Activated B cell treated with CpG ODN at 0.5 μM for 24 hours (primary cell): ENCODE measurements at regions not wholly inside any gene's neighbourhood (a gene's known extent, or its start where the extent isn't known, plus 50 kb on each side); places are given as distances from the start of the nearest gene placed in this dataset.

Source experiments
- ATAC-seq: fragments of 200-7000 bp; cut with Tn5 transposase; one replicate; pipeline ENCODE4 v1.10.0; 2021; ENCODE audit warnings: low read depth, mild to moderate bottlenecking, moderate library complexity
- CTCF ChIA-PET: fragments of 350-600 bp; sonication (Branson Sonifier 250); formaldehyde crosslinking; loops from one replicate; lab custom pipeline; 2021; ENCODE audit warnings: antibody characterized with exemption; lab: Charles Lee
- POLR2A ChIA-PET: fragments of 350-600 bp; sonication (Branson Sonifier 250); formaldehyde crosslinking; loops from one replicate; lab custom pipeline; 2021; ENCODE audit warnings: antibody characterized with exemption; lab: Charles Lee
- DNase-seq: peaks from one replicate; pipeline ENCODE4 v3.0.0; 2022
- H3K27ac Mint-ChIP-seq: one replicate; pipeline ENCODE4 v1.8.0; 2020; ENCODE audit warnings: mixed read lengths
- H3K27me3 Mint-ChIP-seq: one replicate; pipeline ENCODE4 v1.8.0; 2021; ENCODE audit warnings: mixed read lengths
- H3K36me3 Mint-ChIP-seq: one replicate; pipeline ENCODE4 v1.8.0; 2021; ENCODE audit warnings: low read depth, mixed read lengths
- H3K4me1 Mint-ChIP-seq: one replicate; pipeline ENCODE4 v1.8.0; 2021; ENCODE audit warnings: mixed read lengths
- H3K4me3 Mint-ChIP-seq: one replicate; pipeline ENCODE4 v1.8.0; 2020; ENCODE audit warnings: mild to moderate bottlenecking, mixed read lengths
- H3K9me3 Mint-ChIP-seq: one replicate; pipeline ENCODE4 v1.8.0; 2020; ENCODE audit warnings: mixed read lengths
- CTCF ChIP-seq: fragments of 200-600 bp; IDR thresholded peaks from one replicate; pipeline ENCODE4 v1.8.0; 2022; ENCODE audit warnings: antibody characterized with exemption, mild to moderate bottlenecking
- intact Hi-C: fragments of 100-400 bp; cut with micrococcal nuclease; formaldehyde crosslinking; loops from one replicate; pipeline ENCODE4 v1.15.1; 2024

DNA sequence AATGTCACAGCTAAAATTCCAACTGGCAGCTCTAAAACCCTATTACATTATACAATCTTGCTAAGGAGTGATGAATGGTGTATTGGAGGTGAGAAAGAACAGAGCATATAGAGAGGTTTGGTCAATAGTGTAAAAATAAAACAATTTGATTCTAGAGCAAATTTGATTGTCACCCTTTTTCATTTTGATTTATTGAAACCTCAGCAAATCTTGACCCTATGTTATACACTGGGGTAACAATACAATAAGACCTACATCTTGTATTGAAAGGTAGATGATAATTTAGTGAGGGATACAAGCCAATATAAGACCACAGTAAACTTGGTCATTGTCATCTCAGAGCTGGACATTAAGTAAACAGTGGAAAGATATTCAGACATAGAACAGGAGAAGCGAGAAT is 671.9 kb downstream of the IRS1 start:
- ATAC-seq (no peak), DNase-seq (no peak)
- POLR2A ChIA-PET = no interaction called here
- CTCF ChIA-PET = no interaction called here
- peaks cover 2% of the 10 kb centered on the region for H3K27me3 Mint-ChIP-seq
- H3K4me3 Mint-ChIP-seq = no peak overlapping the region
- no peak for TF ChIP-seq CTCF
- no peaks in the 10 kb centered on the region for H3K36me3 Mint-ChIP-seq
- intact Hi-C loops = no loop called here
- H3K4me1 Mint-ChIP-seq = no peaks in the 10 kb centered on the region
- H3K9me3 Mint-ChIP-seq = no peaks in the 10 kb centered on the region
- no peak overlapping the region for H3K27ac Mint-ChIP-seq

- ATAC-seq = no peak
- ChIA-PET CTCF (no interaction called here), POLR2A (no interaction called here)
- Mint-ChIP-seq H3K4me3 (no peak overlapping the region), H3K27ac (no peak overlapping the region), H3K36me3 (no peaks in the 10 kb centered on the region), H3K9me3 (no peaks in the 10 kb centered on the region), H3K27me3 (peaks cover 2% of the 10 kb centered on the region), H3K4me1 (no peaks in the 10 kb centered on the region)
- no peak for TF ChIP-seq CTCF
- intact Hi-C loops = no loop called here
- no peak for DNase-seq
Measured at GRCh38 chr2:226126104-226126503, 673.5 kb downstream of the IRS1 start.

DNA sequence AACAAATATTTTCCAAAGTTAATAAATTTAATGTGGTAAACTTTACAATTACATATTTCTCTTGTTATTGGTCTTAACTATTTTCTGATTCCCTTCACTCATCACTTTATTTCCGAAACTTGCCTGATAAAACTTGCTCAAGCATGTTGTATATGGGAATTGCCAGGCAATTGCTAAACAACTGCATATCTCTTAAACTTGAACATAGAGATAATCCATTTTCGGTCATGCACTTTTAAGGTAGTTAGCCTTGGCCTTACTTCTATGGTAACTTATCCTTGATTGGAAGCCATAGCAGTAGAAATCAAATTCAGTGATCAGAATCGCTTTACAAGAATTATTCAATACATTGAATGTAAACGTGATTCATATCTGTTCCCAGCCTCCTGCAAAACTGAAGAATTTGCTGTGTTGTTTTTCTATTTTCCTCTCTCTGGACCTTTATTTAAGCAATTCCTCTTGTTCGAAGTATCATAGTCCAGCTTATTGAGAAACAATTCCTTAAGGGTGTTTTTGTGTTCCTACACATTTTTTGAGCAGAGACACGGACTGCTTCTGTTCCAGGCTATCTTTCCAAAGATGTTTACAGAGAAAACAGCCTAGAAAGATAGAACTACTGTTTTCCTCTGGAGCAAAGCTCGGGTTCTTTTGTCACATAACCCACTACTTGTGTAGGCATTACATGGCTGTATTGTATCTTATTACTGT is 674.3 kb downstream of the IRS1 start:
- no peak for DNase-seq
- no peak for ATAC-seq
- POLR2A ChIA-PET = no interaction called here
- no peaks in the 10 kb centered on the region for H3K4me1 Mint-ChIP-seq
- H3K4me3 Mint-ChIP-seq = no peak overlapping the region
- CTCF ChIA-PET = no interaction called here
- no peaks in the 10 kb centered on the region for H3K9me3 Mint-ChIP-seq
- intact Hi-C loops = no loop called here
- no peak for TF ChIP-seq CTCF
- no peaks in the 10 kb centered on the region for H3K36me3 Mint-ChIP-seq
- H3K27me3 Mint-ChIP-seq = peaks cover 2% of the 10 kb centered on the region
- H3K27ac Mint-ChIP-seq = no peak overlapping the region

GRCh38 chr2:226124548-226125011 is 675.0 kb downstream of the IRS1 start:
- Mint-ChIP-seq H3K36me3 (no peaks in the 10 kb centered on the region), H3K9me3 (no peaks in the 10 kb centered on the region), H3K4me3 (no peak overlapping the region), H3K27me3 (peaks cover 2% of the 10 kb centered on the region), H3K4me1 (no peaks in the 10 kb centered on the region), H3K27ac (no peak overlapping the region)
- POLR2A ChIA-PET = no interaction called here
- ATAC-seq (no peak), DNase-seq (no peak)
- CTCF ChIA-PET = no interaction called here
- no peak for TF ChIP-seq CTCF
- intact Hi-C loops = no loop called here

- peaks cover under 1% of the 10 kb centered on the region for H3K27me3 Mint-ChIP-seq
- no peak for TF ChIP-seq CTCF
- H3K9me3 Mint-ChIP-seq = no peaks in the 10 kb centered on the region
- H3K27ac Mint-ChIP-seq = no peak overlapping the region
- ATAC-seq = no peak
- no peaks in the 10 kb centered on the region for H3K36me3 Mint-ChIP-seq
- no peak for DNase-seq
- intact Hi-C loops = no loop called here
- H3K4me1 Mint-ChIP-seq = no peaks in the 10 kb centered on the region
- ChIA-PET POLR2A (no interaction called here), CTCF (no interaction called here)
- H3K4me3 Mint-ChIP-seq = no peak overlapping the region
Measured at GRCh38 chr2:226123300-226123699, 676.3 kb downstream of the IRS1 start.
